EL (cell line): ENCODE measurements at regions not wholly inside any gene's neighbourhood (a gene's known extent, or its start where the extent isn't known, plus 50 kb on each side); places are given as distances from the start of the nearest gene placed in this dataset.
A peak's percentile ranks its signal among the peaks of the same experiment; 100 is the strongest.

Experiments used
- DNase-seq: peaks from one replicate; pipeline ENCODE4 v3.0.0-alpha.2; 2016

- DNase-seq = peak; percentile 88
Observed at GRCh38 chr6:82013561-82014530, 233.7 kb downstream of the IBTK start.

- DNase-seq = peak; percentile 58
Observed at GRCh38 chr6:82006027-82006738, 241.4 kb downstream of the IBTK start.

- no peak for DNase-seq
Observed at GRCh38 chr6:82000551-82000950, 247.0 kb downstream of the IBTK start.

GRCh38 chr6:81999826-82000225 is 247.3 kb upstream of the TENT5A start:
- no peak for DNase-seq

GRCh38 chr6:81999270-81999669 is 246.8 kb upstream of the TENT5A start:
- DNase-seq = peak; percentile 32

GRCh38 chr6:81998432-81998831 is 246.0 kb upstream of the TENT5A start:
- peak; percentile 69 for DNase-seq

GRCh38 chr6:81997090-81997926 is 244.8 kb upstream of the TENT5A start:
- DNase-seq = peak; percentile 91

GRCh38 chr6:81996414-81996813 is 243.9 kb upstream of the TENT5A start:
- peak; percentile 86 for DNase-seq

GRCh38 chr6:81995548-81996289 is 243.2 kb upstream of the TENT5A start:
- peak; percentile 57 for DNase-seq

- no peak for DNase-seq
Observed at GRCh38 chr6:81988871-81989270, 236.4 kb upstream of the TENT5A start.

- DNase-seq = peak; percentile 18
Observed at GRCh38 chr6:81988446-81988845, 236.0 kb upstream of the TENT5A start.

- no peak for DNase-seq
Observed at GRCh38 chr6:81987293-81987692, 234.8 kb upstream of the TENT5A start.

GRCh38 chr6:81985191-81985590 is 232.7 kb upstream of the TENT5A start:
- peak; percentile 43 for DNase-seq

GRCh38 chr6:81984599-81984998 is 232.1 kb upstream of the TENT5A start:
- DNase-seq = no peak

- peak; percentile 88 for DNase-seq
Observed at GRCh38 chr6:81981812-81982211, 229.3 kb upstream of the TENT5A start.

GRCh38 chr6:81979767-81980166 is 227.3 kb upstream of the TENT5A start:
- no peak for DNase-seq

- DNase-seq = no peak
Observed at GRCh38 chr6:81979329-81979728, 226.8 kb upstream of the TENT5A start.

GRCh38 chr6:81978230-81978629 is 225.7 kb upstream of the TENT5A start:
- peak; percentile 28 for DNase-seq

- peak; percentile 55 for DNase-seq
Observed at GRCh38 chr6:81977486-81977885, 225.0 kb upstream of the TENT5A start.

- no peak for DNase-seq
Observed at GRCh38 chr6:81969814-81970213, 217.3 kb upstream of the TENT5A start.

- no peak for DNase-seq
Observed at GRCh38 chr6:81969011-81969410, 216.5 kb upstream of the TENT5A start.

- DNase-seq = no peak
Observed at GRCh38 chr6:81966968-81967367, 214.5 kb upstream of the TENT5A start.
